ENCODE measurements at regions not wholly inside any gene's neighbourhood (a gene's known extent, or its start where the extent isn't known, plus 50 kb on each side); places are given as distances from the start of the nearest gene placed in this dataset.

- intact Hi-C loops (cut with micrococcal nuclease; ENCODE audit: unreplicated experiment), result no loop called here
- CTCF ChIA-PET, result no interaction called here
- H3K9me3 Mint-ChIP-seq (ENCODE audit: low read depth, unreplicated experiment), result peaks cover 3% of the 10 kb centered on the region
- H3K27ac Mint-ChIP-seq (ENCODE audit: unreplicated experiment), result no peak overlapping the region
- H3K4me3 Mint-ChIP-seq (ENCODE audit: low read depth, unreplicated experiment), result no peak overlapping the region
- H3K27me3 Mint-ChIP-seq (ENCODE audit: unreplicated experiment), result no peaks in the 10 kb centered on the region
- BruUV-seq (replicated peaks), result no TSS peak
- no peaks in the 10 kb centered on the region for H3K36me3 Mint-ChIP-seq (ENCODE audit: insufficient read depth, unreplicated experiment)
- DNase-seq, result no peak
- no peak for TF ChIP-seq CTCF (IDR thresholded peaks at IDR 0.05; ENCODE audit: unreplicated experiment)
- peaks cover 6% of the 10 kb centered on the region for H3K4me1 Mint-ChIP-seq (ENCODE audit: low read depth, unreplicated experiment)
Observed at GRCh38 chr21:15986277-15986676, 256.5 kb downstream of the USP25 start.

- BruUV-seq (replicated peaks), result no TSS peak
- no peaks in the 10 kb centered on the region for H3K27me3 Mint-ChIP-seq (ENCODE audit: unreplicated experiment)
- no peak overlapping the region for H3K4me3 Mint-ChIP-seq (ENCODE audit: low read depth, unreplicated experiment)
- no peaks in the 10 kb centered on the region for H3K4me1 Mint-ChIP-seq (ENCODE audit: low read depth, unreplicated experiment)
- H3K27ac Mint-ChIP-seq (ENCODE audit: unreplicated experiment), result no peak overlapping the region
- no peaks in the 10 kb centered on the region for H3K9me3 Mint-ChIP-seq (ENCODE audit: low read depth, unreplicated experiment)
- intact Hi-C loops (cut with micrococcal nuclease; ENCODE audit: unreplicated experiment), result no loop called here
- CTCF ChIA-PET, result interaction anchor here (1.5 kb wide), 1 partner anchor 338 kb away, joined by 3 read pairs; no protein-coding TSS in a partner anchor
- DNase-seq, result no peak
- TF ChIP-seq CTCF (IDR thresholded peaks at IDR 0.05; ENCODE audit: unreplicated experiment), result no peak
- no peaks in the 10 kb centered on the region for H3K36me3 Mint-ChIP-seq (ENCODE audit: insufficient read depth, unreplicated experiment)
Observed at GRCh38 chr21:15992171-15992570, 262.4 kb downstream of the USP25 start.

- no peak overlapping the region for H3K4me3 Mint-ChIP-seq (ENCODE audit: low read depth, unreplicated experiment)
- DNase-seq, result no peak
- intact Hi-C loops (cut with micrococcal nuclease; ENCODE audit: unreplicated experiment), result no loop called here
- no peaks in the 10 kb centered on the region for H3K9me3 Mint-ChIP-seq (ENCODE audit: low read depth, unreplicated experiment)
- TF ChIP-seq CTCF (IDR thresholded peaks at IDR 0.05; ENCODE audit: unreplicated experiment), result no peak
- no TSS peak for BruUV-seq (replicated peaks)
- H3K27ac Mint-ChIP-seq (ENCODE audit: unreplicated experiment), result no peak overlapping the region
- H3K27me3 Mint-ChIP-seq (ENCODE audit: unreplicated experiment), result no peaks in the 10 kb centered on the region
- H3K36me3 Mint-ChIP-seq (ENCODE audit: insufficient read depth, unreplicated experiment), result no peaks in the 10 kb centered on the region
- CTCF ChIA-PET, result no interaction called here
- H3K4me1 Mint-ChIP-seq (ENCODE audit: low read depth, unreplicated experiment), result no peaks in the 10 kb centered on the region
Observed at GRCh38 chr21:15993951-15994350, 264.2 kb downstream of the USP25 start.

- DNase-seq, result no peak
- TF ChIP-seq CTCF (IDR thresholded peaks at IDR 0.05; ENCODE audit: unreplicated experiment), result no peak
- H3K4me1 Mint-ChIP-seq (ENCODE audit: low read depth, unreplicated experiment), result peaks cover 7% of the 10 kb centered on the region
- CTCF ChIA-PET, result no interaction called here
- no peak overlapping the region for H3K27ac Mint-ChIP-seq (ENCODE audit: unreplicated experiment)
- intact Hi-C loops (cut with micrococcal nuclease; ENCODE audit: unreplicated experiment), result loop anchor here (5.0 kb wide), 1 partner anchor 333 kb away; no protein-coding TSS in a partner anchor
- no peaks in the 10 kb centered on the region for H3K27me3 Mint-ChIP-seq (ENCODE audit: unreplicated experiment)
- no peaks in the 10 kb centered on the region for H3K36me3 Mint-ChIP-seq (ENCODE audit: insufficient read depth, unreplicated experiment)
- H3K4me3 Mint-ChIP-seq (ENCODE audit: low read depth, unreplicated experiment), result no peak overlapping the region
- BruUV-seq (replicated peaks), result no TSS peak
- H3K9me3 Mint-ChIP-seq (ENCODE audit: low read depth, unreplicated experiment), result no peaks in the 10 kb centered on the region
Observed at GRCh38 chr21:15999741-16000140, 270.0 kb downstream of the USP25 start.
